Fibroblast of lung (primary cell): ENCODE measurements at regions not wholly inside any gene's neighbourhood (a gene's known extent, or its start where the extent isn't known, plus 50 kb on each side); places are given as distances from the start of the nearest gene placed in this dataset.

Source experiments
- DNase-seq, 2 donors: peaks; one replicate each; pipeline versions ENCODE4 v3.0.0 to v3.0.0-alpha.2; 2010; ENCODE audit warnings: low read depth in 2 of 2
- H2AFZ ChIP-seq: 2 replicates; pipeline ENCODE4 v1.5.1; 2012; ENCODE audit warnings: low read length, control low read depth, inconsistent platforms
- H3K27ac ChIP-seq: 2 replicates; pipeline ENCODE4 v1.5.1; 2011; ENCODE audit warnings: low read length, control low read depth; ENCODE audit not compliant: insufficient read depth
- H3K27me3 ChIP-seq: 2 replicates; pipeline ENCODE4 v1.5.1; 2011; ENCODE audit warnings: mild to moderate bottlenecking, low read length; ENCODE audit not compliant: control insufficient read depth, insufficient read depth
- H3K36me3 ChIP-seq: 2 replicates; pipeline ENCODE4 v1.5.1; 2011; ENCODE audit warnings: low read length; ENCODE audit not compliant: control insufficient read depth, insufficient read depth
- H3K4me1 ChIP-seq: 2 replicates; pipeline ENCODE4 v1.5.1; 2011; ENCODE audit warnings: low read length; ENCODE audit not compliant: control insufficient read depth, insufficient read depth; ENCODE audit errors: extremely low read depth
- H3K4me2 ChIP-seq: 2 replicates; pipeline ENCODE4 v1.5.1; 2011; ENCODE audit warnings: low read length, control low read depth; ENCODE audit not compliant: insufficient read depth; ENCODE audit errors: extremely low read depth
- H3K4me3 ChIP-seq, 4 experiments: fragments of 200-600 bp in 1 of 4; sonication (generic) in 1 of 4; replicated peaks in 1 of 4; 2 replicates each; pipeline ENCODE4 v1.5.1; 2011 to 2016; ENCODE audit warnings: low read length in 4 of 4, low read depth in 3 of 4, mild to moderate bottlenecking in 3 of 4, control low read depth in 2 of 4, inconsistent platforms in 1 of 4, mixed read lengths in 1 of 4; ENCODE audit not compliant: insufficient read depth in 1 of 4; ENCODE audit errors: control extremely low read depth in 1 of 4
- H3K79me2 ChIP-seq: 2 replicates; pipeline ENCODE4 v1.5.1; 2012; ENCODE audit warnings: mild to moderate bottlenecking, low read length, inconsistent platforms; ENCODE audit not compliant: control insufficient read depth, insufficient read depth
- H3K9ac ChIP-seq: 2 replicates; pipeline ENCODE4 v1.5.1; 2011; ENCODE audit warnings: mild to moderate bottlenecking, low read length, control low read depth; ENCODE audit not compliant: insufficient read depth
- H3K9me3 ChIP-seq: 2 replicates; pipeline ENCODE4 v1.5.1; 2012; ENCODE audit warnings: low read depth, low read length; ENCODE audit not compliant: control insufficient read depth, insufficient read depth
- H4K20me1 ChIP-seq: 2 replicates; pipeline ENCODE4 v1.5.1; 2011; ENCODE audit warnings: low read length; ENCODE audit not compliant: control insufficient read depth, insufficient read depth; ENCODE audit errors: extremely low read depth
- EZH2 ChIP-seq: IDR thresholded peaks from 2 replicates; pipeline ENCODE4 v1.5.1; 2012; ENCODE audit warnings: low read length, control low read depth, mild to moderate bottlenecking; ENCODE audit errors: missing control alignments
- TF ChIP-seq, protein P1 (sequence below), 2 donors: IDR thresholded peaks in 1 of 2; conservative IDR thresholded peaks in 1 of 2; 1 replicate in 1 of 2; 2 replicates in 1 of 2; pipeline ENCODE4 v1.5.1; 2011 to 2012; ENCODE audit warnings: low read length in 2 of 2, control low read depth in 1 of 2, inconsistent platforms in 1 of 2, low read depth in 1 of 2, mild to moderate bottlenecking in 1 of 2

DNA sequence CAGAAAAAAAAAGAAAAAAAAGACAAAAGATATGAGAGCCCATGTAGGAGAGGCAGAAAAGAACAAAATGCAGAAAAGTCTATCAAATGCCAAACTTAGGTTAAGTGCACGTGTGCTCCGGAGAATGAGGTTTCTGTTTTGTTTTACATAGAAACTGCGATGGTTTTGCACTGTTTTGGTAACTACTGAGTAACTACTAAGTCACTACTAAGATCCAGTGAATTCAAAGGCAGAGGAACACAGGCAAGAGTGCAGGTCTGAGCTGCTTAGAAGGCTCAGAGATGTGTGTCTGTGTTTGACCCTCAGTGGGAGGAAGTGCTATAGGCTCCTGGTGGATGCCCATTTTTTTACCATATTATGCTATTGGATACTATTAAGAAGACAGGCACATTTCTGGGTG lies 299.3 kb downstream of the NDFIP2 start:
- TF ChIP-seq, protein P1, sequence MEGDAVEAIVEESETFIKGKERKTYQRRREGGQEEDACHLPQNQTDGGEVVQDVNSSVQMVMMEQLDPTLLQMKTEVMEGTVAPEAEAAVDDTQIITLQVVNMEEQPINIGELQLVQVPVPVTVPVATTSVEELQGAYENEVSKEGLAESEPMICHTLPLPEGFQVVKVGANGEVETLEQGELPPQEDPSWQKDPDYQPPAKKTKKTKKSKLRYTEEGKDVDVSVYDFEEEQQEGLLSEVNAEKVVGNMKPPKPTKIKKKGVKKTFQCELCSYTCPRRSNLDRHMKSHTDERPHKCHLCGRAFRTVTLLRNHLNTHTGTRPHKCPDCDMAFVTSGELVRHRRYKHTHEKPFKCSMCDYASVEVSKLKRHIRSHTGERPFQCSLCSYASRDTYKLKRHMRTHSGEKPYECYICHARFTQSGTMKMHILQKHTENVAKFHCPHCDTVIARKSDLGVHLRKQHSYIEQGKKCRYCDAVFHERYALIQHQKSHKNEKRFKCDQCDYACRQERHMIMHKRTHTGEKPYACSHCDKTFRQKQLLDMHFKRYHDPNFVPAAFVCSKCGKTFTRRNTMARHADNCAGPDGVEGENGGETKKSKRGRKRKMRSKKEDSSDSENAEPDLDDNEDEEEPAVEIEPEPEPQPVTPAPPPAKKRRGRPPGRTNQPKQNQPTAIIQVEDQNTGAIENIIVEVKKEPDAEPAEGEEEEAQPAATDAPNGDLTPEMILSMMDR (conservative IDR thresholded peaks at IDR 0.05 in 1 of 2, IDR thresholded peaks at IDR 0.05 in 1 of 2; ENCODE audit: low read depth in 1 of 2, low read length in 2 of 2) = no peak
- no peak for TF ChIP-seq EZH2
- Histone ChIP-seq H3K4me3 (peak overlapping the region in 2 of 4 experiments; percentile 4 to 44), H3K4me1 (no peaks in the 10 kb centered on the region), H3K27me3 (no peaks in the 10 kb centered on the region), H2AFZ (peak overlapping the region; percentile 51), H3K9me3 (no peaks in the 10 kb centered on the region), H3K4me2 (peak overlapping the region; percentile 61), H3K27ac (peak overlapping the region; percentile 62), H4K20me1 (no peaks in the 10 kb centered on the region), H3K9ac (no peak overlapping the region), H3K79me2 (no peaks in the 10 kb centered on the region), H3K36me3 (no peaks in the 10 kb centered on the region)
- DNase-seq = peak; percentile 9 to 45

DNA sequence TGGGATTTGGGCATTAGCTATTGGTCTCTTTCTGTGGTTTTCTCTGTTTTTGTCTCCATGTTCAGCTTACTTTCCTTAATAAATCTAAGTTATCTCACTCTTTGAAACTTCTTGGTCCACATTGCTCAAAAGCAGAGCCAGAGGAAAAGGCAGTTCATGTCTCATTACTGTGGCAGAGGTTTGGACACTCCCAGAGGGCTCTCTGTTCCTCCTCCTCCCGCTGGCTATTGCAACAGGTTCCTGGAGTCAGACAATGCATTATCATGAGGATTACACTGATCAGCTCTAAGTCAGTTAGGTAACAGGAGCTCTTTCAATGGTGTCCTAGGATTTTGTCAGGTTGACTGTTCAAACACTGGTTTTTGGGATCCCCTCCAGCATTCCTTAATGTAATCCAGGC lies 298.8 kb downstream of the NDFIP2 start:
- no peaks in the 10 kb centered on the region for H3K9me3 ChIP-seq
- peak overlapping the region; percentile 62 for H3K27ac ChIP-seq
- H3K36me3 ChIP-seq = no peaks in the 10 kb centered on the region
- H3K79me2 ChIP-seq = no peaks in the 10 kb centered on the region
- DNase-seq = peak; percentile 52 to 68
- H3K27me3 ChIP-seq = no peaks in the 10 kb centered on the region
- no peaks in the 10 kb centered on the region for H3K4me1 ChIP-seq
- H2AFZ ChIP-seq = peak overlapping the region; percentile 4
- peak overlapping the region; percentile 61 for H3K4me2 ChIP-seq
- no peak overlapping the region for H3K9ac ChIP-seq
- H4K20me1 ChIP-seq = no peaks in the 10 kb centered on the region
- TF ChIP-seq, protein P1 (conservative IDR thresholded peaks at IDR 0.05 in 1 of 2, IDR thresholded peaks at IDR 0.05 in 1 of 2; ENCODE audit: low read depth in 1 of 2, low read length in 2 of 2) = no peak
- peak overlapping the region in 1 of 4 experiments; percentile 44 for H3K4me3 ChIP-seq

DNA sequence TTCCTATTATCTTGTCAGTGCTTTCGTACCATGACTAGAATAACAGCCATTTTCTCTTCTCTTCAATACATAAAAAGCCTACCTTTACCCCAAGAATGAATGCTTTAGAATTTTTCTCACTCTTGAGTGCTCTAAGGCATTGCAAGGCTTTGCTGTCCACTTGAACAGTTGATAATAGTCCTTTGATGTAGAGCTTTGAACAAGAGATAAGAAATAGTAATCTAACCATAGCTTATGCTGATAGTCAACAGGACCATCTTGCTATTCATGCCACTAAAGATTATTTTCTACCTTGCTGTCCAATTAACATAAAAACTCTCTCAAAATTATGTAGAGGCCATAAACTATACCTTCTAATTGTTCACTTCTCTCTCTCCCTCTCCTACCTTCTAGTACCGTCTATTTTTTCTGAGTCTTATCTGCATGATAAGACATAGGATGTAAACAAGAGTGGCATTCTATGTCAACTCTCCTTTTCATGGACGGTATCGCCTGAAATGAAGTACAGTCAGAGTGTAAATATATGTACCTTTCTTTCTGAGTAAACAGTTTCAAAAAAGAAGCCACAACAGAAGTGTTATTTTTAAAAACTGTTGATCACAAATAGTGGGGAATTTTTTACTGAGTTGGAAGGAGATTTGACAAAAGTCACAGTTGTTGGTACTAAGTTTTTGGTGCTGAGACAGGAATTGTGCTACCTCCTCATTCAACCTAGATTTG lies 297.9 kb downstream of the NDFIP2 start:
- no peak for DNase-seq
- no peak overlapping the region for H3K4me2 ChIP-seq
- H3K36me3 ChIP-seq = no peaks in the 10 kb centered on the region
- H3K79me2 ChIP-seq = no peaks in the 10 kb centered on the region
- no peaks in the 10 kb centered on the region for H3K9me3 ChIP-seq
- H3K9ac ChIP-seq = no peak overlapping the region
- no peak overlapping the region for H2AFZ ChIP-seq
- TF ChIP-seq, protein P1 (conservative IDR thresholded peaks at IDR 0.05 in 1 of 2, IDR thresholded peaks at IDR 0.05 in 1 of 2; ENCODE audit: low read depth in 1 of 2, low read length in 2 of 2) = no peak
- no peak for TF ChIP-seq EZH2
- no peak overlapping the region for H3K4me3 ChIP-seq
- no peaks in the 10 kb centered on the region for H3K4me1 ChIP-seq
- H4K20me1 ChIP-seq = no peaks in the 10 kb centered on the region
- no peaks in the 10 kb centered on the region for H3K27me3 ChIP-seq
- no peak overlapping the region for H3K27ac ChIP-seq
